ENCODE measurements at regions not wholly inside any gene's neighbourhood (a gene's known extent, or its start where the extent isn't known, plus 50 kb on each side); places are given as distances from the start of the nearest gene placed in this dataset.

DNA sequence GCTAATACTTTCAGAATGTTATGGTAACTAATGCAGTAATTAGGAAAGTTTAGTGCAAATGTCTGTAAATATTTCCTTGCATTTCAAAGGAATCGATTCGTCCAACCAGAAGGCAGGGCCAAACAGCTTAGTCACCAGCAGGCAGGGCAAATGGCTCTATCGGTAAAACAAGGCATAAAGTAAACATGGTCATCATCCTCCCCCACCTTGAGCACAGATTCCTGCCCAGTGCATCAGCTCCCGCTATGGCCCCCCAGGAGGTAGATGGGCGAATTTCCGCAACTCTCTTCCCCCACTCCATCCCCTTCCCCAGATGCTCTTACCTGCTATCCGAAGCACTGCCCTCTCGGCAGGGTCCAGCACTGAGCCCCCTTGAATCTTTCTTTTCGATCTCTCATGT, 103.8 kb upstream of the BEND6 start:
- 18 to 19% methylated on average over 9 of the region's 9 CpGs for WGBS, 2 donors
- intact Hi-C loops (cut with DNase I) = loop anchor here (2.0 to 10.0 kb wide), 10 partner anchors 84 to 496 kb away; partner anchors contain the start of gene DST (in 1 of the 10)
- ATAC-seq (peak in 6 of 8 donors; percentile 2 to 48 (median 20)), DNase-seq (no peak)
- Histone ChIP-seq H3K27me3 (no peaks in the 10 kb centered on the region), H3K27ac (peak overlapping the region in 8 of 10 donors; percentile 37 to 81 (median 64)), H3K36me3 (no peaks in the 10 kb centered on the region), H3K4me3 (peak overlapping the region; percentile 16 to 60 (median 52)), H3K9me3 (no peaks in the 10 kb centered on the region), H3K4me1 (peaks cover 0 to 37% (median 22%) of the 10 kb centered on the region in 9 donors)
- TF ChIP-seq CTCF (IDR thresholded peaks at IDR 0.05) = no peak

DNA sequence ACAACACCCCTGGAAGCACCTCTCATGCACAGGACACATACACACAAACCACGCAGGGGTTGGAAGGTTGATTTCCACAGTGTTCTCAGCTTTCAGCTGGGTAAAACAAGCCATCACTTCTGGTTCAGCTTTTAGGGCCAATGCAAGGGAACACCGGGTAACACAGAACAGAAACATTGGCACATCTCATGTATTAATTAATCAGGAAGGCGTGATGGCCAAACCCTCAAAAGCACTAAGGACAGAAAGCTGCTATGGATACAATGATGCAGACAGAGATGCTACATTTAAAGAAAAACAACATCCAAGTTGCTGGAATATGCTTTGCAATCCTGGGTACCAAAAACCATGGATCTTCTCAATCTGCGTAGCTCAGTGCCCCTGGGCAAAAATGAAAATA, 104.3 kb upstream of the BEND6 start:
- peaks cover 0 to 35% (median 19%) of the 10 kb centered on the region in 9 donors for H3K4me1 ChIP-seq
- DNase-seq = no peak
- peak overlapping the region in 9 of 10 donors; percentile 30 to 60 (median 55) for H3K4me3 ChIP-seq
- H3K9me3 ChIP-seq = no peaks in the 10 kb centered on the region
- peak in 2 of 8 donors; percentile 5 to 15 for ATAC-seq
- no peaks in the 10 kb centered on the region for H3K27me3 ChIP-seq
- WGBS, 2 donors = 44 to 65% methylated on average over 4 of the region's 4 CpGs
- H3K27ac ChIP-seq = peak overlapping the region in 4 of 10 donors; percentile 41 to 81 (median 61)
- H3K36me3 ChIP-seq = no peaks in the 10 kb centered on the region
- intact Hi-C loops (cut with DNase I) = loop anchor here (2.0 to 10.0 kb wide), 10 partner anchors 83 to 496 kb away; partner anchors contain the start of gene DST (in 1 of the 10)
- TF ChIP-seq CTCF (IDR thresholded peaks at IDR 0.05) = no peak

DNA sequence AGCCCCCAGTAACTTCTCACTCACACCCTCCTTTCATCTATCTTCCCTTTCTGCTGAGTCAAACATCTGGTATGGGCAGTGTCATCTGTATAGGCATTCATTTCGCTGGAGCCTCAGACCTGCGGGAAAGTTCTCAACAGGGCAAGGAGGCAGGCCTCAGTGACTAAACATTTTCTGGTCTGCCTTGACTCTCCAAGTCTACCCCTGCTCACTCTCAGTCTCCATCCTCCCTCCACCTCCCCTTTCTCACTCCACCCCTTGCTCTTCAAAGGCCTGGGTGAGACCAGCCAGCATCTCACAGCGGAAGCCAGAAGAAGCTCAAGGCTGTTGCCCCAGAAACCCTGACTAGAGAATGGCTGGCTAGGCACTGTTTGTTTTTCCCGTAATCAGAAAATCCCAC, 105.0 kb upstream of the BEND6 start:
- ATAC-seq (no peak), DNase-seq (no peak)
- Histone ChIP-seq H3K27me3 (no peaks in the 10 kb centered on the region), H3K4me1 (peaks cover 0 to 36% (median 19%) of the 10 kb centered on the region in 9 donors), H3K9me3 (no peaks in the 10 kb centered on the region), H3K4me3 (peak overlapping the region in 3 of 10 donors; percentile 2 to 59 (median 58)), H3K36me3 (no peaks in the 10 kb centered on the region), H3K27ac (peak overlapping the region in 1 of 10 donors; percentile 81)
- TF ChIP-seq CTCF (IDR thresholded peaks at IDR 0.05) = no peak
- intact Hi-C loops (cut with DNase I) = loop anchor here (2.0 to 10.0 kb wide), 10 partner anchors 83 to 495 kb away; partner anchors contain the start of gene DST (in 1 of the 10)
- WGBS, 2 donors = 83 to 88% methylated on average over 4 of the region's 4 CpGs

DNA sequence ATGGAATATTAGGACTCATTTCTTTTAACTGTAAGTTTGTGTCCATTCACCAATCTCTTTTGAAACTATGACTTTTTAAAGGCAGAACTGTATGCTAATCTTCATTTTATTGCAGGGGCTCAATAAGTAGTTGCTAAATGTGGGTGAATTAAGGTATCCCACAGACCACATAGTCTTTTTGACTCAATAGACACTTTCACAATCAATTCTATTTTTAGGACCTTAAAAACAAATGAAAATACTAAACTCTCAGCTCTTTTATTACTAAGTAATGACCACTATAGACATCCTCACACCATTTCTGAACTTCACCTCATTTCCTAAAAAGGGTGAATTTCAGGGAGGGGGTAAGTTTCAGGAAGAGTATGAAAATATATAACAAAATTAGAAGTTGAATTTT, 106.8 kb upstream of the BEND6 start:
- H3K4me1 ChIP-seq = peaks cover 0 to 47% (median 20%) of the 10 kb centered on the region in 9 donors
- no peak overlapping the region for H3K4me3 ChIP-seq
- no peak for TF ChIP-seq CTCF (IDR thresholded peaks at IDR 0.05)
- no peak for DNase-seq
- no peak for ATAC-seq
- peaks cover 0 to 6% (median 0%) of the 10 kb centered on the region in 7 donors for H3K27me3 ChIP-seq
- intact Hi-C loops (cut with DNase I) = loop anchor here in 3 of 10 donors (5.0 to 10.0 kb wide), 2 partner anchors 81 to 473 kb away; no protein-coding TSS in a partner anchor
- no peak overlapping the region for H3K27ac ChIP-seq
- no peaks in the 10 kb centered on the region for H3K36me3 ChIP-seq
- H3K9me3 ChIP-seq = no peaks in the 10 kb centered on the region

Measured in heart right ventricle (tissue), 16 donors.